HG02623 (cell line): ENCODE measurements at regions not wholly inside any gene's neighbourhood (a gene's known extent, or its start where the extent isn't known, plus 50 kb on each side); places are given as distances from the start of the nearest gene placed in this dataset.

ENCODE experiments used
- ATAC-seq: cut with Tn5 transposase; IDR thresholded peaks from one replicate; pipeline ENCODE4 v1.9.1; 2021; ENCODE audit warnings: moderate library complexity; ENCODE audit not compliant: unreplicated experiment

DNA sequence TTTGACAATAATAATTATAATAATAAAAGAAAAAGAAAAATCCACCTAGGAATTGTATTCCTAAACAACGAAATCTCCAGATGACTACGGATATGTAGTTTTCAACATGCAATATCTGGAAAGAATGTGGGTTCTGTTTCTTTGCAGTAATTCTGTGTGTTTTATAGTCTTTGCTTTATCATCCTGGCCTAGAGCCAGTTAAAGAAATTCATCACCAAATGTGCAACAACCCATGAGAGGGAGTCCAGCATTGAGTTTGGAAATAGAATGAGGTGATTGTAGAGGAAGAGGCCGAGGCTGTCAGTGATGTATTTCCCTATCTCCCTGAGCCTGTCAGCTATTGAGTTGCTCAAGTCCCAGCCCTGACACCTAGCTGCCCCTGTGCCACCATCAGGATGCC, 200.5 kb upstream of the DCN start:
- no peak for ATAC-seq

DNA sequence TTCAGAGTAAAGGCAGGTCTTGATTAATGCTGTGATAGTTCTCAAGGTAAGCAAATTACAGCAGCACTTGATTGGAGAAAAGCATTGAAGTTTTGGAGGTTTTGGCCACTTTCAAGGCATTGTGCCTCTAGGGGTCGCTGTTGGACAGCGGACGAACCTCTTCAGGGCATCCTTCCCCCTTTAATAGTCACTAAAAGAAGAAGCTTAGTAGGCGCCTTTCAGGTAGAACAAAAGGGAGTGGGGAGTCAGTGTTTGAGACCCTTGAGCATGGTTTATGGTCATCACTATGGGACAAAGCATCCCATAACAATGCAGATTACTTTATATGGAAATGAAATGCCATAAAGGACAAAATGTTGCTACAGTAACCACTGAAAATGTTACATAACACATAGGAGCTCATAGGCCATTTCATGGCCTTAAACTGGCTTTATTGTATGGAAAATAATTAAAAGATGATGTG, 199.5 kb upstream of the DCN start:
- ATAC-seq: peak; percentile 73

DNA sequence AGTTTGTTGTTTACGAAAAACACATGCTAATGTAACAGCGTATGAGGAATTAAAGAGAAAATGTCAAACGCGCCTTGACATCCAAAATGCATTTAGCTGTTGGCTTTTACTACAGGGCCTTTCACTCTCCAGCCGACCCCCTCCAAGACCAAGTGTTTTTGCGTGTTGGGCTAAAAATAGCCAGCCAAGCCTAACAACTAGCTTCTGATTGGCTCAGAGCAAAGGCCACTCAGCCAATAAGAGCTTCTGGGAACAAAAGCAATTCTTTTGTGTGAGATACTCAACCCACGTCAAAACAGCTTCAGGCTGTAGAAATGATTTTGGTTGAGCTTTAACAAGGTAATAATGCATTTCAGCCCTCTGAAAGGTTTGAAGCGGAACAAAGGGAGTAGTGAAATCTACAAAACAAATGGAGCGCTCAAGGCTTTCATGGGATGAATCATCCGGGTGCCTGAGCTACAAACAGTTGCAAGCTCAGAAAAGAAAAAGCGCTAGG, 198.7 kb upstream of the DCN start:
- peak; percentile 61 for ATAC-seq

DNA sequence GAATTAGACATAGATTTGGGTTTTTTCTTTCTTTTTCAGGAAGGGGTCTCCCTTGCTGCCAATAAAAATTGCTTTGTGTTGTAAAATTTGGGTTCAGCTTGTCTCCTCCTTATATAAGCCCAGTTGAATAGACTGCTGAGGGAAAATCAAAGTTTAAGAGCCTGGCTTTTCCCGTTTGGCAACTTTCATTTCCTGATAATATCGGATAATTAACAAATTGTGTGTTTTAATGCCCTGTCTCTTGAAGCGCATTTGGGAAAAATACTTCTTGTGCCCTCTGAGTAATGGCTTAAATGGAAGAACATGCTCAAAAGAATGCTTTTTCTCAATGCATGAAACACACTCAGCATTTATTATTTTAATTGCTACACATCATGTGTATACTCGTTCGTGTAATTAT, 198.0 kb upstream of the DCN start:
- ATAC-seq: no peak

GRCh38 chr12:91379051-91379775, 196.6 kb upstream of the DCN start:
- ATAC-seq: no peak

- ATAC-seq: no peak
Measured at GRCh38 chr12:91377436-91377835, 194.8 kb upstream of the DCN start.

GRCh38 chr12:91373086-91373485, 190.5 kb upstream of the DCN start:
- ATAC-seq: no peak

- ATAC-seq: no peak
Measured at GRCh38 chr12:91370086-91370868, 187.7 kb upstream of the DCN start.

- ATAC-seq: no peak
Measured at GRCh38 chr12:91368613-91369012, 186.0 kb upstream of the DCN start.

- no peak for ATAC-seq
Measured at GRCh38 chr12:91367234-91367849, 184.7 kb upstream of the DCN start.

GRCh38 chr12:91364471-91365184, 182.0 kb upstream of the DCN start:
- ATAC-seq: no peak

GRCh38 chr12:91361864-91362263, 179.2 kb upstream of the DCN start:
- ATAC-seq: no peak

GRCh38 chr12:91357381-91357780, 174.8 kb upstream of the DCN start:
- ATAC-seq: no peak

DNA sequence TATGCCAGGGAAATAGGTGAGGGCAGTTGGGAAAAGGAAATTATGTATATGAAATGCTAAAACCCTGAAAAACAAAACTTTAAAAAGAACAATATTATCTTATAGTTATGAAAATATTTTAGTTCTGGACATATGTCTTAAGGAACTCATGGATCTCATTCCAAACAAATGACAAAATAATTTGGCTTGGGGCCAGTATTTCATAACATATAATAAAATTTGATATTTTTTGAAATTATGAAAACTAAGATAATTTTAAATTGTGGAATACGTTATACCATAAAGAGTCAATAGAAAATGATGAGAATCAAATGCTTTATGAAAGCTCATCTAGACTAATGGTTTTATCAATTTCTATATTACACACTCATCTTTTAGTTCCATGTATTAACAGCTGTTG, 173.8 kb upstream of the DCN start:
- no peak for ATAC-seq

DNA sequence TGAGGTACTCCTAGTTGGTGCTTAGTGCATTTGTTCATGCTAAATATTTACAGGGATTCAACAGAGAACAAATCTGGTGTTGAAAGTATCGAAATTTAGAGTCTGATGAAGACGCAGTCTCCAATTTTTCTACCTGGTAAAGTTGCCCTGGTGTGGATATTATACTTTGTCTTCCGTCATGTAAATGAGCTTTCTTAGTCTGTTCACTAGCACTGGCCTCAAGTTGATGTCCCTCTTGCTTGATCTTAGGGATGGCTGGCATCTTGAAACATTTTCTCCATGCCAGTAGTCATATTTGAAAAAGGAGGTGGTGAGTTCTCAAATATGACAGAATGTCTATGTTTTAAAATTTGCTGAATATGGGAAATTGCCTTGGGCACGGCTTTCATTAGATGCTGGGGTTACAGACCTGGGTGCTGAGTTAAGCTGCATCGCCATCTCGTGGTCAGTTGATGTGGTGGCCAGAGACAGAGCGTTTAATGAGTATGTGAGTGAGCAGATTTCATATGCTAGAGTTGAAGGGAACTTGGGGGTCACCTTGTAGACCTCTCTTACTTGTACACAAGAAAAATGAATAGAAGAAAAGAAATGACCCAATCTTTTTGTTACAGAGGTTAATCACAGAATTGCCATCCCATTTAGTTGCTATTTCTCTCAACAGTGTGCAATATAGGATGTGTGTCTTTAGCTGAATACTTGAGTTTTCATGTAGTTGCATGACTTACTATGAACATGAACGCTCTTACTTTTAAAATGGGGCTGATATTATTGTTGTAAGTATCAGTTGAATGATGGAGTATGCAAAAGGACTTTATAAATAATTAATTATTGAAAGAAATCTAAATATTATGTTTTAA, 172.8 kb upstream of the DCN start:
- ATAC-seq: peak; percentile 97

DNA sequence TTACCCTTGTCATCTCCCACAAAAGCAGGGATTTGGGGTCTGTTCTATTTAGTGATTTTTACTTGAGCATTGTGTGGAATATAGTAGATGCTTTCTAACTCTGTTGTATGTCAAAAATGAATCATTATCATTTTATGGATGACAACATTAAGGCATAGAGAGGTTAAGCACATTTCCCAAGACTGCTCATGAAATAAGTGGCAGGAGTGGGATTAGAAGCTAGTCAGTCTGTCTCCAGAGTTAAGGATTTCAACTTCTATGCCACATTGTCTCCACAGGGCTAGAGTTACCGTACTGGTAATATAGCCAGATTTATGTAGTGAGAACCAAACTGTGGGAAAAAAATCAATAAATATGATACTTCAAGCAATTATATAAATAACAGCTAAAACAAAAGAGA, 170.6 kb upstream of the DCN start:
- no peak for ATAC-seq

- ATAC-seq: no peak
Measured at GRCh38 chr12:91349476-91349875, 166.9 kb upstream of the DCN start.

- ATAC-seq: no peak
Measured at GRCh38 chr12:91347481-91348214, 165.0 kb upstream of the DCN start.

DNA sequence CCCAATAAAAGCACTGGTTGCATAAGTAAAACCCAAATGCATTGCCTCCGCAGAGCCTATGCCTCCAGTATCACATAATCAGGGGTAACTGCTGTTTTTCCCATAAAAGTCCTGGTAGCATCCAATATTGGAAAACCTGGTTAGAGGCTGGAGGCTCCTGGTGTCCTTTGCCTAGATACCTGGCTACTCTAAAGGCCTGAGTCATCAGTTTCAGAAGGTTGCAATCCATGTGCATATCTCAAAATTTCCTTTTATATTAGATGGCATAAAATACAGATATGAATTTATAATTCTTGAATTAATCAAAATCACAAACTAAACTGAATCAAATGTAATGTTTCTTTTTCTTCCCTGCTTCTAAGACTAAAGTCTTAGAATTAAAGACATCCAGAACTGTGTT, 164.2 kb upstream of the DCN start:
- ATAC-seq: no peak

DNA sequence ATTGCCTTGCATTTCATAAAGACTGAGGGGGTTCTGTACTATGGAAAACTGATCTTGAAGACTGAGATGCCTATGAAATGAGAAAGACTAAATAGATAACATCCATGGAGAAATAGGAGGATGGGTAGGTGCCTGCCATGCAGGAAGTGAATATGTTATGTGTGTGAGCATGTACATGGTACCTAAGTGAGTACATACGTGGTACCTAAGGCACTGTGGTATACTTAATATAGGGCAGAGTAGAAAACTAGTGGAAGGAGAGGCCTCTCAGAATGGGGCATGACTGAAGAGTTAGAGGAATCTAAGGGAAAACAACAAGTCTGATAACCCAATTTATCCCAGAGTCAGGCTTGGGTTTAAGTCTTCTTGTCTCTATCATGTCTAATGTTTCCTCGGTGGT, 161.8 kb upstream of the DCN start:
- ATAC-seq: no peak
